ENCODE measurements at regions not wholly inside any gene's neighbourhood (a gene's known extent, or its start where the extent isn't known, plus 50 kb on each side); places are given as distances from the start of the nearest gene placed in this dataset.
"Not testable (repeated sequence)": the region's sequence is repeated elsewhere in the genome, so short reads cannot be mapped to it uniquely, and the experiment has no call there.

DNA sequence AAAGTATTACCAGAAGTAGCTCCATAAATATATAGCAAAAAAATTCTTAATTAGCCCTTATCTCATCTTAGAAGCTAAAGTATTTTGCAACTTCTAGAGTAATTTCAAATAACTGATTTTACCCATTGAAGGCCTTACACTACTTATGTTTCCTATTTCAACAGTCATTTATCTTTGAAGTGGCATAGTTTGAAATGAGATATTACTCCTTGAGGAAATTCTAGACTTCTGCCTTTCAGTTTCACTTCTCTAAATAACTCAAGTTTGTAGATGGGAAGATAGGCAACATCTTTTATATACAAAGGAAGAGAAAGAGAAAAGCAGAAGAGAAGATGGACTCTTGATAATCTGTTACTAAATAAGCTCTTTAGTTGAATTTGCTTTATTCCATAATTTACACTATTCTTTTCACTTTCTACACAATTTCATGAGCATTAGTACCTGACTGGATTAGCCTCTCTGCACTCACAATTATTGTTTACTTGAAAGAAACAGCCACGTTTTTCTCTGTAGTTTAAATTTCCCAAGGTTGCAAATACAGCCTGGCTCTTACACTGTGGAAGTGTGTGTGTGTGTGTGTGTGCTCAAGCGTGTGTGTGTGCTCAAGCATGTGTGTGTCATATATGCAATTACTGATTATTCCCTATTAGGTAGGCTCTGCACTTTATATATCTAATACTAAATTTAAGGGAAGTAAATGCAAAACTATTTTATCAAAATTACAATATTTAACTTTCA, 60.6 kb upstream of the EMB start:
- peak overlapping the region in 1 of 2 donors; percentile 68 for H3K27ac Mint-ChIP-seq
- ATAC-seq (replicated peaks) (peak; percentile 58), DNase-seq (no peak)

DNA sequence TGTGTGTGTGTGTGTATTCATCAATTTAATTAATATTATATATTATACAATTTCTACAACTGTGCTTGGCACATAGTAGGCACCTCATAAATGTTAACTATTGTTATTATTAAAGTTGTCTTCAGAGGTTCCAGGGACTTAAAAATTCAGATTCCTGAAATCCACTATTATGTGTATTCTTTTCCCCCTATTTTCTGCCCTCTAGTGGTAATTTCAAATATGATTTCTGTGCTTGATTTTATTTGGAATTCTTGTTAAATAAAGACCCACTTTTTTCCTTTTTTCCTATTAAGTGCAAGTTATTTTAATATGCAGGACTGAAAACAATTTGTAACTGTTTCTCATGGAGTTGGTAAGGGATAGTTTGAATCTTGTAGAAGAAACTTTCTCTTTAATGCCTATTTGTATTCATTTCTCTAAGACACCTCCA, 72.0 kb upstream of the EMB start:
- Mint-ChIP-seq H3K4me1 (ENCODE audit: low read depth in 2 of 2) (peaks cover 8 to 25% of the 10 kb centered on the region in 2 donors), H3K27ac (peak overlapping the region in 1 of 2 donors; percentile 67)
- H3K36me3 Mint-ChIP-seq (ENCODE audit: insufficient read depth); H3K27me3 Mint-ChIP-seq; ATAC-seq (replicated peaks); DNase-seq; H3K9me3 Mint-ChIP-seq; H3K4me3 Mint-ChIP-seq: not testable (repeated sequence)

More for the DNA sequence above, 60.6 kb upstream of the EMB start:
- Mint-ChIP-seq H3K9me3 (peaks cover 0 to 3% of the 10 kb centered on the region in 2 donors), H3K36me3 (ENCODE audit: insufficient read depth) (no peaks in the 10 kb centered on the region), H3K4me1 (ENCODE audit: low read depth in 2 of 2) (peaks cover 5 to 7% of the 10 kb centered on the region in 2 donors), H3K4me3 (peak overlapping the region; percentile 37 to 54), H3K27me3 (no peaks in the 10 kb centered on the region)

DNA sequence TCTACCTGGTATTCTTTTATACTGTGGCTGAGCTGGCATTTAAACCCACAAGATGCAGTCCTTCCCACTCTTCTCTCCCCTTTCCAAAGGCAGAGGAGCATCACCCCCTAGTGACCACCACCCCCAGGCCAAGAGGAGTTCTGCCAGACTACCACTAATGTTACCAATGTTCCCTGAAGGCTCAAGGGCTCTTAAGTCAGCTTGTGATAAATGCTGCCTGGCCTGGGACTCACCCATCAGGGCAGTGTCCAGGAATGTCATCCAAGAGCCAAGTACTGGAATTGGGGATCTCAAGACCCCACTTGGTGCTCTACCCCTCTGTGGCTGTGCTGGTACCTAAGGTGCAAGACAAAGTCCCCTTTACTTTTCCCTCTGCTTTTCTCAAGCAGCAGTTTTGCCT, 80.0 kb upstream of the EMB start:
- DNase-seq; ATAC-seq (replicated peaks); H3K27ac Mint-ChIP-seq; H3K27me3 Mint-ChIP-seq; H3K4me3 Mint-ChIP-seq; H3K36me3 Mint-ChIP-seq (ENCODE audit: insufficient read depth): not testable (repeated sequence)
- H3K4me1 Mint-ChIP-seq (ENCODE audit: low read depth in 2 of 2): peaks cover 8 to 13% of the 10 kb centered on the region in 2 donors
- H3K9me3 Mint-ChIP-seq: peaks cover 0 to 23% of the 10 kb centered on the region in 2 donors

DNA sequence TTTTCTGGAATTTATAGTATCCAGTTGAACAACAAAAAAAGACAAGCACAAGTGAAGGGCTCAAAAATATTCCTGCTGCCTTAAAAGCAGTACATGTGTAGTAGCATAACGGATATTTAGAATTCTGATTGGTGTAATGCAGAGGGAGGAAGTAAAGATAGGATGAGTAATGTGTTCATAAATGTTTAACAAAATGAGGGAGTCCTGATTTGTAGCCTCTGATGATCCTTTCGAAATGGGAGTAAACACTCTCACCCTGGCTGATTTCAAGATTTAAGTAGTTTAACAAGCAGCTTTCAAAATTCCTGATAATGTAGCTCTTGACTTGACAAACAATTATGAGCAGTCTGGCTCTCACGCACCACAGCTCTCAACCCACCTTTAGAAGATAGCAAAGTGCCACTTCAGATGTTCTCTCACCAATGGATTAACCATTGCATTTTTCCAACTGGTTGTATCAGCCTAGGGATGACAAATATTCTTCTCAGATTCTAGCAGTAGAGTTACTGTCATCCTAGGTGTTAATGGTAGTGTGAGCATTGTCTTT, 86.5 kb upstream of the EMB start:
- not testable (repeated sequence) for ATAC-seq (replicated peaks); H3K27ac Mint-ChIP-seq; H3K36me3 Mint-ChIP-seq (ENCODE audit: insufficient read depth); DNase-seq; H3K4me1 Mint-ChIP-seq (ENCODE audit: low read depth in 2 of 2); H3K9me3 Mint-ChIP-seq; H3K27me3 Mint-ChIP-seq; H3K4me3 Mint-ChIP-seq

DNA sequence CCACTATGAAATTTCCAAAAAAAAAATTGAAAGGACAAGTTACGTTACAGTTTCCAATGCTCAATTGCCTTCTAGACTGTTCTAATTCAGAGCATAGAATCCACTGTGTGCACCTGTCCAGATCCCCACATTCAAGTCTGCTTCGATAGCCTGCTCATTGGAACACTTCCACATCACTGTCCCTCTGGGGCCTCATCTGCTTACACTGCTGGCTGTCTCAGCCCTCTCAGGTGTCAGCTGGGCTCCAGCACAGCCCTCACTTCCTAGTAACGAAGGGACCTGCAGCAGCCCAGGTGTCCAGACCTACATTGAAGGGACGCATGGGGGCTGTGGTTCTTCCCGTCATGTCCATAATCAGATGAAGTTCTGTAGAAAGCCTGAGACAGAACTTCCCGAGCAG, 94.3 kb upstream of the EMB start:
- Mint-ChIP-seq H3K4me3 (no peak overlapping the region), H3K36me3 (ENCODE audit: insufficient read depth) (no peaks in the 10 kb centered on the region), H3K4me1 (ENCODE audit: low read depth in 2 of 2) (peaks cover 7 to 8% of the 10 kb centered on the region in 2 donors), H3K27me3 (no peaks in the 10 kb centered on the region), H3K27ac (no peak overlapping the region), H3K9me3 (no peaks in the 10 kb centered on the region)
- ATAC-seq (replicated peaks) (no peak), DNase-seq (no peak)

DNA sequence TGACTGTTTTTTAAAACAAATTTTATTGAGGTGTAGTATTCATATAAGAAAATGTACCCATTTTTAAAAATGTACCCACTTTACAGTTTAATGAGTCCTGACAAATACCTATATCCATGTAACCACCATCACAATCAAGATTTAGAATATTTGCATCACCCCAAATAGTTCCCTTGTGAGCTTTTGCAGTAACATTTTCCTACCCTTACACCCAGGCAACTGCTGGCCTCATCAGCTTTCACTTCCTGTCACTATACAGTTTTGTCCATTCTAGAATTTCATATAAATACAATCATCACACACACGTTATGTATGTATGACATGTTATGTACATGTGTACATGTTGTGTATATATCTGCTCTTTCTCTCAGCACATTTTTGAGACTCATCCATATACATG, 96.4 kb upstream of the EMB start:
- not testable (repeated sequence) for H3K27me3 Mint-ChIP-seq; ATAC-seq (replicated peaks); DNase-seq; H3K9me3 Mint-ChIP-seq; H3K4me3 Mint-ChIP-seq; H3K4me1 Mint-ChIP-seq (ENCODE audit: low read depth in 2 of 2); H3K27ac Mint-ChIP-seq; H3K36me3 Mint-ChIP-seq (ENCODE audit: insufficient read depth)

DNA sequence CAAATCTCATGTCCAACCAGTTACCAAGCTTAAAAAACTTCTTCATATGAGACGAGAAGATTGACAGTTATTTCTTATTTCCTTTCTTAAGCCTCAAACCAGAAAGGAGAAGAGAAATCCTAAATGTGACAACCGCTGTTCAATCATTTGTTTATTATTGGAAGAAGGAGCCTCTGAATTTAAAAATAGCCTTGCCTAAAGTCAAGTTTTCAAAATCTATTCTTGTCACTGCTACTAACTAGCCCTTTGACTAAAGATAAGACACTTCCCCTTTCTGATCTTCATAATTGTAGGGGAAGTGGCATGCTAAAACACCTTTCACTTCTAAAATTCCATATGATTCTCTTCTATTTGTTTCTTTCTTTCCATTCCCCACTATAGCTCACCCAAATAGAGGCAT, 106.2 kb upstream of the EMB start:
- no peak for ATAC-seq (replicated peaks)
- no peaks in the 10 kb centered on the region for H3K27me3 Mint-ChIP-seq
- no peak for DNase-seq
- H3K9me3 Mint-ChIP-seq: peaks cover 0 to 4% of the 10 kb centered on the region in 2 donors
- H3K4me1 Mint-ChIP-seq (ENCODE audit: low read depth in 2 of 2): peaks cover 0 to 2% of the 10 kb centered on the region in 2 donors
- H3K4me3 Mint-ChIP-seq: no peak overlapping the region
- no peaks in the 10 kb centered on the region for H3K36me3 Mint-ChIP-seq (ENCODE audit: insufficient read depth)
- H3K27ac Mint-ChIP-seq: no peak overlapping the region

DNA sequence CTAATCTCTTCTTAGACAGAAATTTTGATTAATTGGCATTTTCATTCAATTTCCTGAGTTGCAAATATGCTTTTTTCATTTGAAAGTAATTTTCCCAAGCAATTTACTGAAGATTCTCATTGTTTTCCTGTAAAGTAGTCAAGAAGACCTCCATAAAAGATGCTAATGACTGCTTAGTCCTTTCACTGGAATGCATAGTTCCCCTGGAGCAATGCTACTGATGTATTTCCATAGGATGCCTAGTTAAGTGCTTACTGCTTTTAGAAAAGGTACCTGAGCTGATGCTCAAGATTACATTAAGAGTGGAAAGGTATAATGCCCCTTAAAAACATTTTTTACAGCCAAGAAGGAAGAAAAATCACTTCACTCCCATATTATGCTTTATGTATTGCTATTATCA, 109.2 kb upstream of the EMB start:
- no peaks in the 10 kb centered on the region for H3K36me3 Mint-ChIP-seq (ENCODE audit: insufficient read depth)
- no peaks in the 10 kb centered on the region for H3K27me3 Mint-ChIP-seq
- H3K9me3 Mint-ChIP-seq: no peaks in the 10 kb centered on the region
- no peak for ATAC-seq (replicated peaks)
- no peak overlapping the region for H3K4me3 Mint-ChIP-seq
- H3K27ac Mint-ChIP-seq: no peak overlapping the region
- no peak for DNase-seq
- peaks cover 9 to 15% of the 10 kb centered on the region in 2 donors for H3K4me1 Mint-ChIP-seq (ENCODE audit: low read depth in 2 of 2)

DNA sequence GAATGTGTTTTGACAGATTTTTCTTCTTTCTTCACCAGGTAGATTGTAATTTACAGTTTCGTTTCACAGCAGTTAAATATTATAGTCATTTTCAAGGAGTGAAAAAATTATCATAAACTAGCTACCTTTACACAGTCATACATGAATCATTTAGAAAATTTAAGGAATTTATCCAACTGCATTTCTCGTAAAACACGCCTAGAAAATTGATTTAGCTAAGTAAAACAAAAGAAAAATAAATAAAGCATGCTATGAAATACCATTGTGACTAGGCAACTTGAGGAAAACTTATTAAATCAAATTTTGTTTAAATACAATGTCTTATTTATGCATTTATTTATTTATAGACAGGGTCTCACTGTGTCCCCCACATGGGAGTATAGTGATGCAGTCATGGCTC, 109.9 kb upstream of the EMB start:
- H3K27ac Mint-ChIP-seq: no peak overlapping the region
- peaks cover 0 to 2% of the 10 kb centered on the region in 2 donors for H3K9me3 Mint-ChIP-seq
- no peak for DNase-seq
- peaks cover 9 to 20% of the 10 kb centered on the region in 2 donors for H3K4me1 Mint-ChIP-seq (ENCODE audit: low read depth in 2 of 2)
- no peaks in the 10 kb centered on the region for H3K27me3 Mint-ChIP-seq
- no peak overlapping the region for H3K4me3 Mint-ChIP-seq
- no peak for ATAC-seq (replicated peaks)
- H3K36me3 Mint-ChIP-seq (ENCODE audit: insufficient read depth): no peaks in the 10 kb centered on the region

DNA sequence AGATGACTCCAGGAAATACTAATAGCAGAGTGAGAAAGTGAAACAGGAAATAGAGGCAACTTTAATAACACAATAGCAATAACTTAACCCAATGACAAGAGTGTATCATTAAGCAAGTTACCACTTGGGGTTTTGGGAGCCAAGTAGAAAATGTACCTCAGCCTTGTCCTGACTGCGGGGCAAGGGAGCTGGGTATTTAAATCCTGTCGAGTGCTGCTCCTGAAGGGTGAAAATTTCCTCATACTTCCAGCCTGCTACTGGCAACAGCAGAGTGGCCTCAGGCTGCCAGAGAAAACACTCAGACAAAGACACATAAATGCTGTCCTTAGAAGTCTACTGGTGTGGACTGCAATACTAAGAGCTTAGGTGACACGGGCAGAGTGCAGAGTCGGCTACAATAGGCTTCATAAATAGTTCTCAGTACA, 112.5 kb upstream of the EMB start:
- Mint-ChIP-seq H3K4me3 (peak overlapping the region; percentile 42 to 43), H3K9me3 (peaks cover 0 to 2% of the 10 kb centered on the region in 2 donors), H3K4me1 (ENCODE audit: low read depth in 2 of 2) (peaks cover 11 to 34% of the 10 kb centered on the region in 2 donors), H3K27ac (peak overlapping the region; percentile 62 to 78), H3K36me3 (ENCODE audit: insufficient read depth) (no peaks in the 10 kb centered on the region), H3K27me3 (no peaks in the 10 kb centered on the region)
- ATAC-seq (replicated peaks) (peak; percentile 43), DNase-seq (no peak)

DNA sequence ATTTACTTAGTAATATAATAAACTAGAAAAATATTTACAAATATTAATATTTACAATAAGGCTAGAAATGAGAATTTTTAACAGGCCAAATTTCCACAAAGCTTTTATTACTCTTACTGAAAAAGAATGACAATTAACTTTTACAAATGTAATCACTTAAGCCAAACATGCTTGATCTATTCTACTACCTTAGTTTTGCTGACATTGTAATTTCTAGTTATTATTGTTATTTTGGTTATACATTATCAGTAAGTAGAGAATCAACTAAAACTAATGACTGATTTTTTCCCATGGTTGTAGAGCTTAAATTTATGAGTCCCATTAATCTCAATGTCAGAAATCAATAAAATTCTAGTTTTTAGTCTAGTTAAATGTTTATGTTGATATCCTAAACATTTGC, 107.8 kb upstream of the PARP8 start:
- H3K4me1 Mint-ChIP-seq (ENCODE audit: low read depth in 2 of 2): peaks cover 7 to 31% of the 10 kb centered on the region in 2 donors
- H3K36me3 Mint-ChIP-seq (ENCODE audit: insufficient read depth); H3K27me3 Mint-ChIP-seq; H3K27ac Mint-ChIP-seq; DNase-seq; H3K9me3 Mint-ChIP-seq; ATAC-seq (replicated peaks); H3K4me3 Mint-ChIP-seq: not testable (repeated sequence)

DNA sequence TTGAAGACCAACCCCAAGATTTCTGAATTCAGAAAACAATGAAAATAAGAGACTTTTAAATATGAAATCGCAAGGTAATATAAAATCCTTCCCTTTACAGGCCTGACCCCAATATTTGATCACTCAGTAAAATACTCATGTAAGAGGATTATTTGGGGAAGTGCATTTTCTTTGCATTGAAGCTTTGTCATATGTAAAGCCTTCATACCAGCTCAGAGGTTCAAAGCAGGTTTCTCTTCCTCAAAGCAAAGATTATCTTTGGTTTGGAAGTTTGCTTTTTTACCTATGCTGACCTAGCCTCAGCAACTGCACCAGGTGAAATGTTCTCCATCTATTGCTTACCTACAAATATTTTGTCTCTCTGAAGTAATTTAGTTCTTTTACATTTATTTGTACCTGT, 106.5 kb upstream of the PARP8 start:
- H3K9me3 Mint-ChIP-seq: peaks cover 0 to 2% of the 10 kb centered on the region in 2 donors
- H3K4me3 Mint-ChIP-seq: no peak overlapping the region
- DNase-seq (no peak), ATAC-seq (replicated peaks) (no peak)
- peaks cover 6 to 34% of the 10 kb centered on the region in 2 donors for H3K4me1 Mint-ChIP-seq (ENCODE audit: low read depth in 2 of 2)
- no peaks in the 10 kb centered on the region for H3K36me3 Mint-ChIP-seq (ENCODE audit: insufficient read depth)
- no peak overlapping the region for H3K27ac Mint-ChIP-seq
- no peaks in the 10 kb centered on the region for H3K27me3 Mint-ChIP-seq

DNA sequence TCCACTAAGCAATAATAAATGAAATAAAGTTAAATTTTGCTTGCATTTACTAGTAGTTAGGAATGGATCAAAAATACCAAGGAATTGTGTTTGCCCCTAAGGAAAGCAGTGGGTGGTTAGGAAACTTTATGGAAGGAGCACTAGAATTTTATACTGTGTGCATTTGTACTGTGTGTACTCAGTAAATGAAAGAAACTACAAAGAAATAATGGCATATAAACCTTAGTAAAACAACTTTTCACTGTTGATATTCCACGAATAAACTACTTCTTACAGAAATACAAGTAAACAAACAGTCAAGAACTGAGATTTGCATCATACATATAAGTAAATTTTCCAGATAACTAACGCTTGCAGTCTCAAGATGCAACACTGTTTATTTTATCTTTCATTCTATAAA, 103.7 kb upstream of the PARP8 start:
- H3K27ac Mint-ChIP-seq: no peak overlapping the region
- H3K9me3 Mint-ChIP-seq: peaks cover 0 to 4% of the 10 kb centered on the region in 2 donors
- H3K4me3 Mint-ChIP-seq: no peak overlapping the region
- no peak for ATAC-seq (replicated peaks)
- no peak for DNase-seq
- H3K36me3 Mint-ChIP-seq (ENCODE audit: insufficient read depth): peaks cover 2% of the 10 kb centered on the region
- H3K4me1 Mint-ChIP-seq (ENCODE audit: low read depth in 2 of 2): peaks cover 18 to 41% of the 10 kb centered on the region in 2 donors
- no peaks in the 10 kb centered on the region for H3K27me3 Mint-ChIP-seq

DNA sequence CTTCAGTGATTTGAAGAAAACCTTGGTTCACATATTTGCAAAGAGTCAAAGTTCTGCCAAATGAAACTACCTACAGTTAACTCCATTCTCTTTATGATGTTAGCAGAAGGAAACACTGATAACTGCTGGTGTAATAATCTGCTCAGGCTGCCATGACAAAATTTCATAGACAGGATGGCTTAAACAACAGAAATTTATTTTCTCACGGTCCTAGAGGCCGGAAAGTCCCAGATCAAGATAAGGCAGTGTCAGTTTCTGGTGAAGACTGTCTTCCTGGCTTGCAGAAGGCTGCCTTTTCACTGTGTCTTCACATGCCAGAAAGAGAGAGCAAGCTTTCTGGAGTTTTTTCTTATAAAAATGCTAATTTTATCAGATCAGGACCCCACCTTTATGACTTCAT, 102.4 kb upstream of the PARP8 start:
- H3K4me1 Mint-ChIP-seq (ENCODE audit: low read depth in 2 of 2): peaks cover 22 to 44% of the 10 kb centered on the region in 2 donors
- peak; percentile 42 to 47 (median 42) for DNase-seq
- H3K4me3 Mint-ChIP-seq: peak overlapping the region; percentile 27 to 61

More for the DNA sequence above, 102.4 kb upstream of the PARP8 start:
- Mint-ChIP-seq H3K9me3 (peaks cover 0 to 15% of the 10 kb centered on the region in 2 donors), H3K27me3 (no peaks in the 10 kb centered on the region), H3K36me3 (ENCODE audit: insufficient read depth) (peaks cover 3% of the 10 kb centered on the region), H3K27ac (peak overlapping the region; percentile 69 to 92)
- ATAC-seq (replicated peaks): peak; percentile 98
